WTC11 (cell line): ENCODE measurements at regions not wholly inside any gene's neighbourhood (a gene's known extent, or its start where the extent isn't known, plus 50 kb on each side); places are given as distances from the start of the nearest gene placed in this dataset.

Source experiments
- ATAC-seq: fragments of 200-7000 bp; cut with Tn5 transposase; 2 replicates; pipeline ENCODE4 v1.10.0; 2021; ENCODE audit warnings: mild to moderate bottlenecking, moderate library complexity
- CTCF ChIA-PET: fragments of 300-600 bp; sonication (Branson Sonifier 250); formaldehyde crosslinking; loops from one replicate; lab custom pipeline; 2021; ENCODE audit warnings: antibody characterized with exemption; lab: Charles Lee
- POLR2A ChIA-PET: fragments of 350-600 bp; sonication (Branson Sonifier 250); formaldehyde crosslinking; loops from one replicate; lab custom pipeline; 2021; ENCODE audit warnings: antibody characterized with exemption; lab: Charles Lee
- DNase-seq: peaks from one replicate; pipeline ENCODE4 v3.0.0; 2021; ENCODE audit warnings: low spot score
- H3K27ac Mint-ChIP-seq: 2 replicates; pipeline ENCODE4 v1.8.0; 2021; ENCODE audit warnings: mixed read lengths
- H3K27me3 Mint-ChIP-seq: 2 replicates; pipeline ENCODE4 v1.8.0; 2021; ENCODE audit warnings: low read depth, mild to moderate bottlenecking, moderate library complexity, mixed read lengths
- H3K36me3 Mint-ChIP-seq: 2 replicates; pipeline ENCODE4 v1.8.0; 2021; ENCODE audit warnings: mixed read lengths
- H3K4me1 Mint-ChIP-seq: 2 replicates; pipeline ENCODE4 v1.8.0; 2022; ENCODE audit warnings: mixed read lengths
- H3K4me3 Mint-ChIP-seq: 2 replicates; pipeline ENCODE4 v1.8.0; 2021; ENCODE audit warnings: mild to moderate bottlenecking, moderate library complexity, mixed read lengths
- H3K9me3 Mint-ChIP-seq: 2 replicates; pipeline ENCODE4 v1.8.0; 2021; ENCODE audit warnings: mixed read lengths
- ARID4B ChIP-seq: sonication (generic); formaldehyde crosslinking; IDR thresholded peaks from 2 replicates; pipeline ENCODE4 v1.8.0; 2023; ENCODE audit warnings: missing genetic modification reagents, mild to moderate bottlenecking, borderline replicate concordance
- CTCF ChIP-seq: fragments of 200-600 bp; IDR thresholded peaks from 2 replicates; pipeline ENCODE4 v1.8.0; 2022; ENCODE audit warnings: antibody characterized with exemption
- E2F5 ChIP-seq: sonication (generic); formaldehyde crosslinking; IDR thresholded peaks from 2 replicates; pipeline ENCODE4 v1.8.1; 2022; ENCODE audit warnings: mild to moderate bottlenecking, moderate library complexity, missing genetic modification reagents
- FOXP4 ChIP-seq: sonication (generic); formaldehyde crosslinking; IDR thresholded peaks from 2 replicates; pipeline ENCODE4 v1.8.0; 2022; ENCODE audit warnings: mild to moderate bottlenecking, missing genetic modification reagents
- HMGXB4 ChIP-seq: sonication (generic); formaldehyde crosslinking; IDR thresholded peaks from 2 replicates; pipeline ENCODE4 v1.8.1; 2023; ENCODE audit warnings: mild to moderate bottlenecking, moderate library complexity, missing genetic modification reagents
- KAT7 ChIP-seq: sonication (generic); formaldehyde crosslinking; IDR thresholded peaks from 2 replicates; pipeline ENCODE4 v1.8.1; 2023; ENCODE audit warnings: missing genetic modification reagents, mild to moderate bottlenecking, borderline replicate concordance
- OVOL2 ChIP-seq: fragments of 250-450 bp; sonication (Bioruptor Pico); IDR thresholded peaks from 2 replicates; pipeline ENCODE4 v1.9.0; 2021; ENCODE audit warnings: mild to moderate bottlenecking, borderline replicate concordance
- PRDM15 ChIP-seq: sonication (generic); formaldehyde crosslinking; IDR thresholded peaks from 2 replicates; pipeline ENCODE4 v1.8.0; 2022; ENCODE audit warnings: missing genetic modification reagents
- PRRX2 ChIP-seq: fragments of 250-450 bp; sonication (Bioruptor Pico); IDR thresholded peaks from 2 replicates; pipeline ENCODE4 v1.8.0; 2021; ENCODE audit warnings: mild to moderate bottlenecking
- SMAD3 ChIP-seq: sonication (generic); formaldehyde crosslinking; IDR thresholded peaks from 2 replicates; pipeline ENCODE4 v1.8.0; 2022; ENCODE audit warnings: missing genetic modification reagents, mild to moderate bottlenecking, borderline replicate concordance
- SOX15 ChIP-seq: fragments of 250-450 bp; sonication (Bioruptor Pico); IDR thresholded peaks from 2 replicates; pipeline ENCODE4 v1.9.0; 2021; ENCODE audit warnings: mild to moderate bottlenecking
- TCF7 ChIP-seq: sonication (generic); formaldehyde crosslinking; IDR thresholded peaks from 2 replicates; pipeline ENCODE4 v1.8.0; 2022; ENCODE audit warnings: mild to moderate bottlenecking, low read depth, missing genetic modification reagents, moderate library complexity
- TEAD1 ChIP-seq: sonication (generic); formaldehyde crosslinking; IDR thresholded peaks from 2 replicates; pipeline ENCODE4 v1.8.0; 2022; ENCODE audit warnings: mild to moderate bottlenecking, missing genetic modification reagents
- ZNF263 ChIP-seq: sonication (generic); formaldehyde crosslinking; IDR thresholded peaks from 2 replicates; pipeline ENCODE4 v1.8.1; 2022; ENCODE audit warnings: low read depth, mild to moderate bottlenecking, moderate library complexity, missing genetic modification reagents
- ZNF396 ChIP-seq: fragments of 250-450 bp; sonication (Bioruptor Pico); IDR thresholded peaks from 2 replicates; pipeline ENCODE4 v1.8.0; 2021; ENCODE audit warnings: mild to moderate bottlenecking, moderate library complexity, borderline replicate concordance
- ZNF416 ChIP-seq: fragments of 250-450 bp; sonication (Bioruptor Pico); IDR thresholded peaks from 2 replicates; pipeline ENCODE4 v1.9.0; 2021; ENCODE audit warnings: mild to moderate bottlenecking, inconsistent platforms
- ZSCAN18 ChIP-seq: fragments of 250-450 bp; sonication (Bioruptor Pico); IDR thresholded peaks from 2 replicates; pipeline ENCODE4 v2.1.2; 2022; ENCODE audit warnings: mild to moderate bottlenecking, moderate library complexity

GRCh38 chr1:201703621-201704438 lies 125.1 kb upstream of the IPO9 start:
- Mint-ChIP-seq H3K27ac (no peak overlapping the region), H3K4me3 (no peak overlapping the region), H3K27me3 (no peaks in the 10 kb centered on the region)
- CTCF ChIA-PET = interaction anchor here (0.5 to 15.4 kb wide), 39 partner anchors 10 to 268 kb away, joined by 3 to 378 read pairs (median 6); no protein-coding TSS in a partner anchor
- ATAC-seq (peak; percentile 88), DNase-seq (peak; percentile 92)
- TF ChIP-seq TEAD1 (CRISPR knock-in tag) (0 out of 2 replicates have a peak, but pooled peaks have one; percentile 39), HMGXB4 (CRISPR knock-in tag) (peak; percentile 82), SMAD3 (0 out of 2 replicates have a peak, but pooled peaks have one; percentile 15), PRRX2 (no peak), ZSCAN18 (CRISPR knock-in tag) (no peak), CTCF (peak; percentile 93), ARID4B (CRISPR knock-in tag) (no peak)
- TF ChIP-seq, all 79 proteins: peak for 4
- Mint-ChIP-seq H3K9me3 (peaks cover 10% of the 10 kb centered on the region), H3K36me3 (peaks cover 14% of the 10 kb centered on the region), H3K4me1 (peaks cover 25% of the 10 kb centered on the region)
- POLR2A ChIA-PET = interaction anchor here (1.5 kb wide), 1 partner anchor 109 kb away, joined by 4 read pairs; no protein-coding TSS in a partner anchor

GRCh38 chr1:201704439-201704792 lies 124.5 kb upstream of the IPO9 start:
- H3K4me3 Mint-ChIP-seq = no peak overlapping the region
- CTCF ChIA-PET = interaction anchor here (0.6 to 15.4 kb wide), 32 partner anchors 11 to 269 kb away, joined by 3 to 378 read pairs (median 6); no protein-coding TSS in a partner anchor
- DNase-seq (no peak), ATAC-seq (no peak)
- peaks cover 10% of the 10 kb centered on the region for H3K9me3 Mint-ChIP-seq
- peaks cover 25% of the 10 kb centered on the region for H3K4me1 Mint-ChIP-seq
- H3K36me3 Mint-ChIP-seq = peaks cover 13% of the 10 kb centered on the region
- H3K27me3 Mint-ChIP-seq = no peaks in the 10 kb centered on the region
- H3K27ac Mint-ChIP-seq = no peak overlapping the region
- POLR2A ChIA-PET = no interaction called here
- TF ChIP-seq FOXP4 (no peak), PRDM15 (CRISPR knock-in tag) (no peak), PRRX2 (no peak), OVOL2 (CRISPR knock-in tag) (no peak), SOX15 (CRISPR knock-in tag) (no peak), ZNF416 (CRISPR knock-in tag) (no peak), ZNF396 (CRISPR knock-in tag) (no peak), ZNF263 (CRISPR knock-in tag) (no peak), TCF7 (CRISPR knock-in tag) (no peak), E2F5 (CRISPR knock-in tag) (no peak), KAT7 (CRISPR knock-in tag) (no peak)
